Motor neuron (in vitro differentiated cells): ENCODE measurements at regions not wholly inside any gene's neighbourhood (a gene's known extent, or its start where the extent isn't known, plus 50 kb on each side); places are given as distances from the start of the nearest gene placed in this dataset.
A peak's percentile ranks its signal among the peaks of the same experiment; 100 is the strongest.

Experiments used
- ATAC-seq, 8 experiments: fragments of 200-7000 bp; cut with Tn5 transposase; replicated peaks in 6 of 8; 2 replicates each; pipeline ENCODE4 v1.8.0; 2021; ENCODE audit warnings: mild to moderate bottlenecking in 8 of 8, moderate library complexity in 8 of 8
- H3K27ac ChIP-seq, 2 donors: fragments of 250-450 bp; sonication (Bioruptor Pico); 2 replicates each; pipeline ENCODE4 v1.9.0; 2021; ENCODE audit warnings: antibody characterized with exemption in 2 of 2, mild to moderate bottlenecking in 2 of 2, moderate library complexity in 1 of 2
- H3K4me1 ChIP-seq, 2 donors: fragments of 250-450 bp; sonication (Bioruptor Pico); replicated peaks in 1 of 2; 2 replicates each; pipeline ENCODE4 v1.6.1; 2021; ENCODE audit warnings: antibody characterized with exemption in 2 of 2, mild to moderate bottlenecking in 2 of 2, moderate library complexity in 1 of 2
- H3K4me3 ChIP-seq, 5 donors: fragments of 250-450 bp; sonication (Bioruptor Pico); 2 replicates each; pipeline ENCODE4 v1.9.0; 2021; ENCODE audit warnings: antibody characterized with exemption in 5 of 5, mild to moderate bottlenecking in 5 of 5, moderate library complexity in 4 of 5
- WGBS, 10 experiments: fragments of 450-650 bp; shearing (Covaris generic); methylation state at CpG; one replicate each; pipeline ENCODE4 v1.0.0; 2022; 5-methylcytosine and 5-hydroxymethylcytosine counted together
- in situ Hi-C, 9 experiments: fragments of 400-800 bp; cut with MboI; loops; one replicate each; pipeline ENCODE4 v1.15.0; 2021; ENCODE audit warnings: low sequenced_read_pairs in 9 of 9, low pct_unique_long_range_greater_than_20kb in 2 of 9; ENCODE audit not compliant: unreplicated experiment in 9 of 9

GRCh38 chr18:28652654-28653053, 475.7 kb upstream of the CDH2 start:
- Histone ChIP-seq H3K27ac (no peak overlapping the region), H3K4me1 (no peaks in the 10 kb centered on the region), H3K4me3 (no peak overlapping the region)
- WGBS, 10 experiments, result 43 to 100% (median 97%) methylated on average over 1 to 3 of the region's 3 CpGs; no CpG with 5 or more reads in 4 of the 10 experiments
- in situ Hi-C loops, result no loop called here
- ATAC-seq, result no peak

GRCh38 chr18:28651298-28651697, 474.4 kb upstream of the CDH2 start:
- in situ Hi-C loops, result no loop called here
- Histone ChIP-seq H3K4me1 (no peaks in the 10 kb centered on the region), H3K27ac (no peak overlapping the region), H3K4me3 (no peak overlapping the region)
- no peak for ATAC-seq
- 0 to 100% (median 67%) methylated on average over 1 to 11 of the region's 12 CpGs for WGBS, 10 experiments

- in situ Hi-C loops, result no loop called here
- Histone ChIP-seq H3K27ac (no peak overlapping the region), H3K4me1 (no peaks in the 10 kb centered on the region), H3K4me3 (no peak overlapping the region)
- WGBS, 10 experiments, result 0 to 92% (median 73%) methylated on average over 1 to 2 of the region's 2 CpGs; no CpG with 5 or more reads in 1 of the 10 experiments
- ATAC-seq, result no peak
Observed at GRCh38 chr18:28650860-28651259, 473.9 kb upstream of the CDH2 start.

GRCh38 chr18:28647961-28648360, 471.0 kb upstream of the CDH2 start:
- Histone ChIP-seq H3K4me3 (no peak overlapping the region), H3K4me1 (no peaks in the 10 kb centered on the region), H3K27ac (no peak overlapping the region)
- no peak for ATAC-seq
- WGBS, 10 experiments, result 5 to 100% (median 92%) methylated on average over 1 to 3 of the region's 3 CpGs; no CpG with 5 or more reads in 2 of the 10 experiments
- in situ Hi-C loops, result no loop called here

- Histone ChIP-seq H3K27ac (no peak overlapping the region), H3K4me1 (peaks cover 6 to 7% of the 10 kb centered on the region in 2 donors), H3K4me3 (no peak overlapping the region)
- in situ Hi-C loops, result no loop called here
- 26 to 100% (median 97%) methylated on average over 1 to 2 of the region's 2 CpGs for WGBS, 10 experiments
- no peak for ATAC-seq
Observed at GRCh38 chr18:28637897-28638296, 461.0 kb upstream of the CDH2 start.

- ATAC-seq, result peak in 2 of 8 experiments; percentile 24 to 53
- H3K4me1 ChIP-seq, result peaks cover 6 to 7% of the 10 kb centered on the region in 2 donors
- in situ Hi-C loops, result no loop called here
- no peak overlapping the region for H3K4me3 ChIP-seq
- no peak overlapping the region for H3K27ac ChIP-seq
Observed at GRCh38 chr18:28635530-28635929, 458.6 kb upstream of the CDH2 start.

GRCh38 chr18:28626756-28627155, 449.8 kb upstream of the CDH2 start:
- in situ Hi-C loops, result no loop called here

GRCh38 chr18:28607991-28608390, 431.1 kb upstream of the CDH2 start:
- in situ Hi-C loops, result no loop called here

More at GRCh38 chr18:28626756-28627155, 449.8 kb upstream of the CDH2 start:
- no peaks in the 10 kb centered on the region for H3K4me1 ChIP-seq
- no peak for ATAC-seq
- no peak overlapping the region for H3K4me3 ChIP-seq
- no peak overlapping the region for H3K27ac ChIP-seq

GRCh38 chr18:28606686-28607085, 429.8 kb upstream of the CDH2 start:
- ATAC-seq, result no peak
- Histone ChIP-seq H3K4me1 (no peaks in the 10 kb centered on the region), H3K27ac (no peak overlapping the region), H3K4me3 (no peak overlapping the region)
- in situ Hi-C loops, result no loop called here
- WGBS, 10 experiments, result 0 to 92% (median 70%) methylated on average over 1 to 2 of the region's 2 CpGs; no CpG with 5 or more reads in 1 of the 10 experiments

More at GRCh38 chr18:28607991-28608390, 431.1 kb upstream of the CDH2 start:
- Histone ChIP-seq H3K4me3 (no peak overlapping the region), H3K27ac (no peak overlapping the region), H3K4me1 (no peaks in the 10 kb centered on the region)
- ATAC-seq, result no peak
- 0 to 60% (median 0%) methylated on average over 1 of the region's 1 CpG for WGBS, 10 experiments

- H3K4me1 ChIP-seq, result no peaks in the 10 kb centered on the region
- no peak for ATAC-seq
- H3K27ac ChIP-seq, result no peak overlapping the region
- no peak overlapping the region for H3K4me3 ChIP-seq
- in situ Hi-C loops, result no loop called here
Observed at GRCh38 chr18:28602391-28602790, 425.5 kb upstream of the CDH2 start.

GRCh38 chr18:28594034-28594433, 417.1 kb upstream of the CDH2 start:
- in situ Hi-C loops, result no loop called here
- Histone ChIP-seq H3K4me3 (no peak overlapping the region), H3K4me1 (no peaks in the 10 kb centered on the region), H3K27ac (no peak overlapping the region)
- ATAC-seq, result peak in 1 of 8 experiments; percentile 45
- WGBS, 10 experiments, result 31 to 100% (median 78%) methylated on average over 2 to 4 of the region's 4 CpGs; no CpG with 5 or more reads in 2 of the 10 experiments

- in situ Hi-C loops, result no loop called here
- 0 to 100% (median 80%) methylated on average over 1 of the region's 1 CpG; no CpG with 5 or more reads in 1 of the 10 experiments for WGBS, 10 experiments
- Histone ChIP-seq H3K4me1 (peaks cover 0 to 5% of the 10 kb centered on the region in 2 donors), H3K27ac (no peak overlapping the region), H3K4me3 (no peak overlapping the region)
- no peak for ATAC-seq
Observed at GRCh38 chr18:28588884-28589549, 412.1 kb upstream of the CDH2 start.

- H3K4me3 ChIP-seq, result no peak overlapping the region
- H3K4me1 ChIP-seq, result peaks cover 7 to 29% of the 10 kb centered on the region in 2 donors
- H3K27ac ChIP-seq, result no peak overlapping the region
- in situ Hi-C loops, result no loop called here
- WGBS, 10 experiments, result 3 to 83% (median 70%) methylated on average over 2 to 5 of the region's 5 CpGs; no CpG with 5 or more reads in 1 of the 10 experiments
- peak in 2 of 8 experiments; percentile 54 to 92 for ATAC-seq
Observed at GRCh38 chr18:28584731-28585130, 407.8 kb upstream of the CDH2 start.

- 0 to 100% (median 100%) methylated on average over 1 to 2 of the region's 2 CpGs; no CpG with 5 or more reads in 2 of the 10 experiments for WGBS, 10 experiments
- H3K4me1 ChIP-seq, result peaks cover 7 to 28% of the 10 kb centered on the region in 2 donors
- peak in 1 of 8 experiments; percentile 13 for ATAC-seq
- in situ Hi-C loops, result no loop called here
- H3K27ac ChIP-seq, result no peak overlapping the region
- H3K4me3 ChIP-seq, result no peak overlapping the region
Observed at GRCh38 chr18:28582724-28583123, 405.8 kb upstream of the CDH2 start.
